OCI-LY3 (cell line): ENCODE measurements at regions not wholly inside any gene's neighbourhood (a gene's known extent, or its start where the extent isn't known, plus 50 kb on each side); places are given as distances from the start of the nearest gene placed in this dataset.

Experiments
- CTCF ChIP-seq: fragments of 200-600, 300-600 bp; sonication (generic); IDR thresholded peaks from 2 replicates; pipeline ENCODE4 v1.5.1; 2014; ENCODE audit warnings: antibody characterized with exemption, low read length, low read depth
- EZH2phosphoT487 ChIP-seq: fragments of 200-600 bp; shearing (Covaris generic); IDR thresholded peaks from 2 replicates; pipeline ENCODE4 v1.6.1; 2018; ENCODE audit warnings: antibody characterized with exemption, mixed run types, low read depth

- TF ChIP-seq CTCF: no peak
- TF ChIP-seq EZH2phosphoT487: no peak
Observed at GRCh38 chr1:80523861-80524260, 1276.9 kb upstream of the ADGRL2 start.
